NCI-H345 treated with DMSO at 0.1 percent for 48 hours (cell line): ENCODE measurements at regions not wholly inside any gene's neighbourhood (a gene's known extent, or its start where the extent isn't known, plus 50 kb on each side); places are given as distances from the start of the nearest gene placed in this dataset.
"Not testable (repeated sequence)": the region's sequence is repeated elsewhere in the genome, so short reads cannot be mapped to it uniquely, and the experiment has no call there.

Experiments
- DNase-seq: peaks from one replicate; lab custom pipeline; 2025; ENCODE audit not compliant: unreplicated experiment; lab: John Stamatoyannopoulos, UW

- no peak for DNase-seq
These were observed 124.2 kb downstream of the ATP6V1G3 start for GRCh38 chr1:198416296-198416695.

GRCh38 chr1:198411240-198411639, 129.2 kb downstream of the ATP6V1G3 start:
- no peak for DNase-seq

GRCh38 chr1:198408716-198409115, 131.8 kb downstream of the ATP6V1G3 start:
- no peak for DNase-seq

GRCh38 chr1:198404632-198405031, 135.8 kb downstream of the ATP6V1G3 start:
- not testable (repeated sequence) for DNase-seq

- DNase-seq = no peak
These were observed 140.4 kb downstream of the ATP6V1G3 start for GRCh38 chr1:198400063-198400462.

DNA sequence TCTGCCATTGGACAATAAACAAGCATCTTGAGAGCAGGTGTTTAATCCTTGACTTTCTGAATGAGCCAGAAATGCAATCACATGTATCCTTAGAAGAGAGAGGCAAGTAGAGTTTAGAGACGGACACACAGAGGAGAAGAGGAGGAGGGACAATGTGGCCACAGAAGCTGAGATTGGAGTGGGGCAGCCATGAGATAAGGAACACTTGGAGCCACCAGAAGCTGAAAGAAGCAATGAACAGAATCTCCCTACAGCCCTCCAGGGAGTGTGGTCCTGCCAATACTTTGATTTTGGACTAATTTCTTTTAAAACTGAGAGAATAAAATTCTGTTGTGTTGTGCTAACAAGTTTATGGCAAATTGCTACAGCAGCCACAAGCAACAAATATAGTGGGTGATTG, 141.0 kb downstream of the ATP6V1G3 start:
- no peak for DNase-seq

DNA sequence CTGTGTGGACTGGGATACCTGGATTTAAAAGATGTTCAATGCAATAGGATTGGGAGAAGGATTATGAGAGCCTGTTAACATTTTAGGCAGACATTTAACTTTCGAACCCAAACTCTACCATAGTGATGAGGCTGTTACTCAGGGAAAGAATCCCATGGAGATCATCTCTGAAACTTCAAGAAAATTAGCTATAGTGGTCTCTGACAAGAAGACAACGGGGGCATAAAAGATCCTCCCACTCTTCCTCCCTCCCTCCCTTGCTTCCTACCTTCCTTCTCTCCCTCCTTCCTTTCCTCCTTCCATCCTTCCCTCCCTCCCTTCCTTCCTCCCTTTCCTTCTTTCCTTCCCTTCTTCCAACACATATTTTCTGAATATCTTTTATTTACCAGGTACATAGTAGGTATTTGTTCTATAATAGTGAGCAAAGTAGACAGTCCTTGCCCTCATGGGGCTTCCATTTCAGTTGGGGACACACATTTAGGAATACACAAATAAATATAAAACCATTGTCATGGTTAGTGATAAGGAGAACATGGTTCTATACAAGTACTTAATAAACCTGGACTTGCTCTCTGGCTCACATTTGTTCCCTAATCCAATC, 143.2 kb downstream of the ATP6V1G3 start:
- no peak for DNase-seq

GRCh38 chr1:198391393-198392020, 149.0 kb downstream of the ATP6V1G3 start:
- DNase-seq = no peak

DNA sequence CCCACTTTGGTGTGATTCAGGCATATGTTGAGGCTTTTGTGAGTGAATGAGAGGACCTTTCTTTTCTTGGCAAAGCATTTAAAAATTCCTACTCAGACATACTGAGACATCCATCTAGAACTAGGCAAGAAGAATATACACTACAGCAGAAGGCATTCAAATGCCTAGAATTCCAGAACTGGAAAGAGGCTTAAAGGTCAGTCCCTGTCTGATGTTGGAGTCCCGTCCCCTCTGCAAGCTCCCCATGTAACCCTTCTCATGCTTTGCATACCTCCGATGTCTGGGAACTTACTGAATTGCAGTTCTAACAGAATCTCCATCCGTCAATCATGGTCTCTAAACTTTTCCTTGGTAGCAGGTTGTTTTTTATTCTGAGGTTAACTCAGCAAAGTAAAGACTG, 152.9 kb downstream of the ATP6V1G3 start:
- DNase-seq = no peak

- DNase-seq = no peak
These were observed 160.2 kb downstream of the ATP6V1G3 start for GRCh38 chr1:198380275-198380674.

GRCh38 chr1:198377702-198378101, 162.8 kb downstream of the ATP6V1G3 start:
- no peak for DNase-seq

DNA sequence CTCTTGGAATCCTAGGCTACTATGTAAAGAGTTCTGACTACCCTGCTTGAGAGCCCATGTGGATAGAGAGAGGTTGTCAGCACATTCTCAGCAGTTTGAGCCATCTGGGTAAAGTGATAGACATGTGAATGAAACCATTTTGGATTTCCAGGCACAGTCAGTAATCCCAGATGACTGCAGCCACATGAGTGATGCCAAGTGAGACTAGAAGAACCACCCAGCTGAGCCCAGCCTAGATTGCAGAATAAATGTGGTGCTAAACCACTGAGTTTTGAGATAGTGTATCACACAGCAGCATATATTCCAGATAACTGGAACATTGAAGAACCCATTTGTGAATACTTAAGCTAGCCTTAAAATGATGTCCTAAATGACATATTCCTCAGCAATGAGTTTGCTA, 166.2 kb downstream of the ATP6V1G3 start:
- DNase-seq = no peak

DNA sequence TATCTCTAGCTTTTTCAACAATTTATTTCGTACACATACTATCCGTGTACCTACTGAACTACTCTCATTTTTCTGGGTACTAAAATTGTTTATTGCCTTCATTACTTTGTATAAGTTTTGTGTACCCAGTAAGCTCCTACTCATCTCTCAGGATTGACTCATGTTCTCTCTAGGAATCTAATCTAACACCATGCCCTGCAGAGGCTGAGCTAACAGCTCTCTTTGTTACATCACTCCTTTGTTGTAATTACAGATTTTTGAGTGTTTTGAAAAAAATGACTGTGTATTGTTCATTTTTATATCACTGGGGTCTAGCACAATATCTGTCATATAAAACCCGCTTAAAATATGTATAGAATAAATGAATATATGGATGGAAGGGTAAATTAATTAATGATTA, 167.1 kb downstream of the ATP6V1G3 start:
- no peak for DNase-seq
